GM13976 (cell line): ENCODE measurements at regions not wholly inside any gene's neighbourhood (a gene's known extent, or its start where the extent isn't known, plus 50 kb on each side); places are given as distances from the start of the nearest gene placed in this dataset.
"Not testable (repeated sequence)": the region's sequence is repeated elsewhere in the genome, so short reads cannot be mapped to it uniquely, and the experiment has no call there.

ENCODE experiments used
- DNase-seq: peaks from one replicate; pipeline ENCODE4 v3.0.0; 2012; ENCODE audit warnings: low spot score
- in situ Hi-C: fragments of 300-500 bp; cut with MboI; formaldehyde crosslinking; loops from one replicate; pipeline ENCODE4 v1.12.0; 2022; ENCODE audit warnings: low sequenced_read_pairs, mixed read lengths, inconsistent platforms; ENCODE audit not compliant: unreplicated experiment
- TF ChIP-seq, protein P1 (sequence below): IDR thresholded peaks from 2 replicates; pipeline ENCODE4 v1.5.1; 2012; ENCODE audit warnings: borderline replicate concordance, mild to moderate bottlenecking; ENCODE audit not compliant: insufficient read depth; ENCODE audit errors: extremely low read depth, missing control alignments, control extremely low read depth

DNA sequence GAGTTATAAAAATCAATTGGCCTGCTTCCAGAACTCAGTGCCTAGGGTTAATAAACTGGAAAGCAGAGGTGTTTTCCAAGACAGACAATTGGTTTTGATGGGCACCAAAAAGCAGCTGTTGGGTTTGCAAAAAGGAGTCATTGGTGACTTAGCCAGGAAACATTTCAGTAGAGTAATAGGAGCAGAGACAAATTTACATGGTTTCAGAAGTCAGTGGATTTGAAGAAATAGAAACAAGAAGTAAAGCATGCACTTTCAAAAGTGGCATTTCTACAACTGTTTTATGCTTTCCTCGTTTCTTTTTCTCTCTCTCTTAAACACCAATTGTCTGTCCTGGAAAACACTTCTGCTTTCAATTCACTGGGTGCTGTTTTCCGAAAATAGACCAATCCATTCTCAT, 87.8 kb downstream of the GLUL start:
- no peak for DNase-seq
- TF ChIP-seq, protein P1, sequence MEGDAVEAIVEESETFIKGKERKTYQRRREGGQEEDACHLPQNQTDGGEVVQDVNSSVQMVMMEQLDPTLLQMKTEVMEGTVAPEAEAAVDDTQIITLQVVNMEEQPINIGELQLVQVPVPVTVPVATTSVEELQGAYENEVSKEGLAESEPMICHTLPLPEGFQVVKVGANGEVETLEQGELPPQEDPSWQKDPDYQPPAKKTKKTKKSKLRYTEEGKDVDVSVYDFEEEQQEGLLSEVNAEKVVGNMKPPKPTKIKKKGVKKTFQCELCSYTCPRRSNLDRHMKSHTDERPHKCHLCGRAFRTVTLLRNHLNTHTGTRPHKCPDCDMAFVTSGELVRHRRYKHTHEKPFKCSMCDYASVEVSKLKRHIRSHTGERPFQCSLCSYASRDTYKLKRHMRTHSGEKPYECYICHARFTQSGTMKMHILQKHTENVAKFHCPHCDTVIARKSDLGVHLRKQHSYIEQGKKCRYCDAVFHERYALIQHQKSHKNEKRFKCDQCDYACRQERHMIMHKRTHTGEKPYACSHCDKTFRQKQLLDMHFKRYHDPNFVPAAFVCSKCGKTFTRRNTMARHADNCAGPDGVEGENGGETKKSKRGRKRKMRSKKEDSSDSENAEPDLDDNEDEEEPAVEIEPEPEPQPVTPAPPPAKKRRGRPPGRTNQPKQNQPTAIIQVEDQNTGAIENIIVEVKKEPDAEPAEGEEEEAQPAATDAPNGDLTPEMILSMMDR, result no peak
- in situ Hi-C loops, result no loop called here

DNA sequence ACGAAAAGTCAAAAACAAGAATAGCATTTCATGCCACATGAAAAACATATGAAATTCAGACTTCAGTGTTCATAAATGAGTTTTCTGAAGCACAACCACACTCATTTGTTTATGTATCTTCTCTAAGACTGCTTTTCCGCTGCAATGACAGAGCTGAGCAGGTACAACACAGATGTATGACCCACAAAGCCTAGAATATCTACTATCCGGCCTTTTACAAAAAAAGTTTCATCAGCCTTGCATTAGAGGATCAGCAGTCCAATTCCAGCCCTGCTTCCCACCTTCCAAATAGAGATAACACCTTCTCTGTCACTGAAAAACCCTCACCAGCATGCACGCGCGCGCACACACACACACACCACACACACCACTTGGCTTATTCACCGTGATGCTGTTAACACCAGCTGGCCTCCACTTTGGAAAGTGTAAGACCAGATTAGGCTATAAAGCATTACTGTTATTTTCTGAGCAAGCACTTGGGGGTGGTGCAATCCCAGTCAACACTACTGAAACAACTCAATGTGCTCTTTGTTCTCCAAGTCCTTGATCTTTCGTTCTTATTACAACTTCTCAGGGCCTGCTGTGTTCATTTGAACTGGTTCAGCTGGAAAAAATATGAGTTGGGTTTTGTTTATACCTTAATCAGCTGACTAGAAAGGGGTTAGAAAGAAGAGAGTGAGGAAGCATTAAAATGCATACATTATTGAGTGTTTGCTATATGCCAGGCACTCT, 90.0 kb downstream of the GLUL start:
- in situ Hi-C loops, result no loop called here
- DNase-seq, result no peak
- TF ChIP-seq, protein P1, result no peak

DNA sequence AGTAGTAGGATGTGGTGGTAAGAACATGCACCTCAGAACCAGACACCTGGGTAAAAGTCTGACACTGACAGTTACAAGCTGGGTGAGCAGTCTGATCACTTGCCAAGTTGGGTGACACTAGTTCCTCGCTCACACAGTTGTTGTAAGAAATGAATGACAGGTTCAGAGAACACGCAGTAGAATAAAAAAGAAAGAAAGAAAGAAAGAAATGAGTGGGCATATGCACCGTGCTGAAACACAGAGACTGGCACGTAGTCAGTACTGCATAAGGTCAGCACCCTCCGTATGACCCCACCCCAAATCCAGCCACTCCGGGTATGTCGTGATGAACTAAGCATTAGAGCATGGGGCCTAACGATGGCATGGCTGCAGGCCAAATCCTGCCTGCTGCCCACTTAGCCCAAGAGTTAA, 90.6 kb downstream of the GLUL start:
- in situ Hi-C loops, result no loop called here
- TF ChIP-seq, protein P1, result no peak
- DNase-seq, result no peak

DNA sequence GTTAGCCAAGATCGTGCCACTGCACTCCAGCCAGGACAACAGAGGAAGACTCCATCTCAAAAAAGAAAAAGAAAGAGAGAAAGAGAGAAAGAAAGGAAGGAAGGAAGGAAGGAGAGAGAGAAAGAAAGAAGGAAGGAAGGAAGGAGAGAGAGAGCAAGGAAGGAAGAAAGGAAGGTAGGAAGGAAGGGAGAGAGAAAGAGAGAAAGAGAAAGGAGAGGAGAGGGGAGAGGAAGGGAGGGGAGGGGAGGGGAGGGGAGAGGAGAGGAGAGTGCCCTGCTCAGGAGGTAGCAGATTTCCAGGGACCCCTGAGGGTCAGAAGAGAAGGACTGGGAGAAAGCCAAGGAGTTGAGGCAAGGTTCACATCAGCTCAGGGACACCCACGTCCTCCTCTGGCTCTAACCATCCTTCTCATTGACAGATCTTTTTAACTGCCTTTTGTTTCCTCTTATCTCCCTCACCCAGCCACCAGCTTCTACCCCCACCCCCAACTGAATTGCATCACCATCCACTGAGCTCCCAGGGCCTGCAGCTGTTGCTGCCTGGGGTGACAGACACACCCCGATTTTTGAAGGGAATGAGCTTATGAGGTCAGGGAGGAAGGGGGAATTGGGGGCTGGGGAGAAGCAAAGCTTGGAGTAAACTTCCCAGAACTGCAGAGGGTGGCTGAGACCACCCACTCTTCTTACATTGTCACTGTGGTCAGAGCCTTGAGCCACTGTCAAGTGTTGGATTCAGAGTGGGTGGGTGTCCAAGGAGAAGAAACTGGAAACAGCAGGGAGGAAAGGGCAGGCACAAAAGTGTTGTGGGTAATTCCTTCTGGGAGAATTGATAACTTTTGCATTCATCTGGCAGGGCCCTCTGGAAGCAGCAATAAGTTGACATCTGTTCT, 91.6 kb downstream of the GLUL start:
- in situ Hi-C loops, result no loop called here
- TF ChIP-seq, protein P1, result no peak
- DNase-seq, result no peak

DNA sequence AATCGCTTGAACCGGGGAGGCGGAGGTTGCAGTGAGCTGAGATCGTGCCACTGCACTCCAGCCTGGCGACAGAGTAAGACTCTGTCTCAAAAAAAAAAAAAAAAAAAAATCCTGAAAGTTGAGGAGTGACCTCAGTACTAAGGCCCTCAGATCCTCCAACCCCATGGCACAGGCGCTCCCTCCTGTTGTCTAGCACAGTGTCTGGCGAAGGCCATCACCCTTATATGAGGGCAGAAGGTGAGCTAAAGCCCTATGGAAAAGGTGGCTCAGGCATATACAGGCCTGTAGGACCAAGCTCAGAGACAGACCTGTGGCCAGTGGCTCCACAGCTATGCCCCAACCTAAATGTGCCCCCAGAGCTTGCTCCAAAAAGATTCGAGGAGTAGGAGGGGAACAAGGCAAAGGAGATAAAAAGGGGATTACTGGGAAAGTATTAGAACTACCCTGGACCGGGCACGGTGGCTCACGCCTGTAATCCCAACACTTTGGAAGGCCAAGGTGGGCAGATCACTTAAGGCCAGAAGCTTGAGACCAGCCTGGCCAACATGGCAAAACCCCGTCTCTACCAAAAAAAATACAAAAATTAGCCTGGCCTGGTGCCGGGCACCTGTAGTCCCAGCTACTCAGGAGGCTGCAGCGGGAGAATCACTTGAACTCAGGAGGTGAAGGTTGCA, 92.4 kb downstream of the GLUL start:
- in situ Hi-C loops, DNase-seq: not testable (repeated sequence)

DNA sequence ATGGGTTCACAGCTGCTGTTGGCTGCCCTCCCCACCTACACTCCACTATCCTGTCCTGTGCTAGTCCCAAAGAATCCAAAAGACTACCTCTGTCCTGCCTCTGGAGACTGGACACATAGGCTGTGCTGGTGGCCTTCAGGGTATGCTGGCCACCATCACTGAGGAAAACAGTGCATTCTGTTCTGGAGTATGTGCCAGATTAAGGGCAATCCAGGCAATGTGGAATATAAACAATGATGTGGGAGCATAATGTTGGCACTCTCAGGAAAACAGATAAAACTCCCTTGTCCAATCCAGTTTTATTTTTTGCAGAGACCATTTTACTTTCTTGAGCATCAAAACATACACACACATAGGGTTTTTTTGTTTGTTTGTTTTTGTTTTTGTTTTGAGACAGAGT, 94.3 kb downstream of the GLUL start:
- in situ Hi-C loops, result no loop called here

More for the DNA sequence above, 94.3 kb downstream of the GLUL start:
- no peak for DNase-seq
- TF ChIP-seq, protein P1, result no peak
